AG04449 (cell line): ENCODE measurements at regions not wholly inside any gene's neighbourhood (a gene's known extent, or its start where the extent isn't known, plus 50 kb on each side); places are given as distances from the start of the nearest gene placed in this dataset.

Source experiments
- CTCF ChIA-PET: fragments of 350-600 bp; formaldehyde crosslinking; extraction: SDS; loops from one replicate; lab custom pipeline; 2021; ENCODE audit warnings: antibody characterized with exemption; lab: Yijun Ruan, JAX
- POLR2A ChIA-PET: fragments of 400-600, 350-600 bp; formaldehyde crosslinking; extraction: SDS; loops from one replicate; lab custom pipeline; 2020; ENCODE audit warnings: antibody characterized with exemption, inconsistent platforms; lab: Yijun Ruan, JAX
- DNase-seq: peaks from one replicate; pipeline ENCODE4 v3.0.0-alpha.2; 2010; ENCODE audit warnings: low read depth, low spot score
- H3K4me3 ChIP-seq: 2 replicates; pipeline ENCODE4 v1.5.1; 2011; ENCODE audit warnings: low read depth, mild to moderate bottlenecking, control low read depth, low read length
- TF ChIP-seq, protein P1 (sequence below): IDR thresholded peaks from one replicate; pipeline ENCODE4 v1.5.1; 2011; ENCODE audit warnings: mild to moderate bottlenecking, moderate library complexity, low read length, control low read depth, inconsistent platforms; ENCODE audit not compliant: insufficient read depth; ENCODE audit errors: missing control alignments

DNA sequence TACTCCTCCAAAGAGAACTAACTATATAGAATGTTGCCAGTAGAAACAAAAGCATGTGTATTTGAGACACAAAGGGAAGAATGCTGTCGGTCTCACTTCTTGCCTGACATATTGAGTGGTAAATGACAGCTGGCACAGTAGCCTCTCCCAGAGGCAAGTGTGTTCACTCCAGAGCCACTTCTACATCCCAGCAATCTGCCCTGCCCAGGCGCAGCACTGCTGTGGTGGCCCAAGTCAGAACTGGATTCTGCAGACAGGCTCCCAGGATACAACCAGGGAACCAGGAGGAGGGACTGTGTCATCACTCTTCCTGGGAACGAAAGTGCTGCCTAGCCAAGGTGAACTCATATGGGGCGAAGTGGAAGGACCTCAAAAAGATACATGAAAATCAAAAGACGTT is 103.2 kb upstream of the ARMC2 start:
- TF ChIP-seq, protein P1, sequence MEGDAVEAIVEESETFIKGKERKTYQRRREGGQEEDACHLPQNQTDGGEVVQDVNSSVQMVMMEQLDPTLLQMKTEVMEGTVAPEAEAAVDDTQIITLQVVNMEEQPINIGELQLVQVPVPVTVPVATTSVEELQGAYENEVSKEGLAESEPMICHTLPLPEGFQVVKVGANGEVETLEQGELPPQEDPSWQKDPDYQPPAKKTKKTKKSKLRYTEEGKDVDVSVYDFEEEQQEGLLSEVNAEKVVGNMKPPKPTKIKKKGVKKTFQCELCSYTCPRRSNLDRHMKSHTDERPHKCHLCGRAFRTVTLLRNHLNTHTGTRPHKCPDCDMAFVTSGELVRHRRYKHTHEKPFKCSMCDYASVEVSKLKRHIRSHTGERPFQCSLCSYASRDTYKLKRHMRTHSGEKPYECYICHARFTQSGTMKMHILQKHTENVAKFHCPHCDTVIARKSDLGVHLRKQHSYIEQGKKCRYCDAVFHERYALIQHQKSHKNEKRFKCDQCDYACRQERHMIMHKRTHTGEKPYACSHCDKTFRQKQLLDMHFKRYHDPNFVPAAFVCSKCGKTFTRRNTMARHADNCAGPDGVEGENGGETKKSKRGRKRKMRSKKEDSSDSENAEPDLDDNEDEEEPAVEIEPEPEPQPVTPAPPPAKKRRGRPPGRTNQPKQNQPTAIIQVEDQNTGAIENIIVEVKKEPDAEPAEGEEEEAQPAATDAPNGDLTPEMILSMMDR, result no peak
- ChIA-PET CTCF (interaction anchor here (1.2 kb wide), 1 partner anchor 328 kb away, joined by 3 read pairs; no protein-coding TSS in a partner anchor), POLR2A (no interaction called here)
- H3K4me3 ChIP-seq, result no peak overlapping the region
- DNase-seq, result no peak

DNA sequence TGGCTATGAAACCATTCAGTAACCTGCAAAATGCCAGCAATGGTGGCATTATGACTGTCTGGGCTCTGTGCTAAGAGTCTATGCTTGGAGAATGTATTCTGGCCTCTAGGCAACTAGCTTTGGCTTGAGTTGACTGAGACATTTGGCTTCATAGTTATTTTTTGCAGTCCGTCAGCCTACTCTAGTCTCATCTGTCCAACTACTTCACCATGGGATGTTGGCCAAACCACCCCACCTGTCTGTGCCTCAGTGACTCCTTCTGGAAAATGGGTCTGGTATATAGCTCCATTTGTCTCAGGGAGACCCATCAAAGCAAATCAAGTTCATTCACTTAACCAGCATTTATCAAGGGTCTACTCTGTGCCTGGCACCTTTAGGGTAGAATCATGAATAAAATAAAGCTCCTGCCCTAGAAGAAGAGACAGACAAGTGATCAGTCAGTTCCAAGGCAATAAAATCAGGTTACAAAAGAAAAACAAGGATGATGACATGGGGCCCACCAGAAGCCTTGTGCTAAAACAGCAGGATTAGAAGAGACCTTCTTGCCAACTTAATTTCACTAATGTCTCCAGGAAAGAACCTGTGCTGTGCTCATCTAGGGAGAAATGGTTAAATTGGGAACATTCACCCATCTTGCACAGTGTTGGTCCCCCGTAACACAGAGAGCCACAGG is 102.4 kb upstream of the ARMC2 start:
- TF ChIP-seq, protein P1, result no peak
- DNase-seq, result no peak
- ChIA-PET POLR2A (no interaction called here), CTCF (interaction anchor here (0.5 kb wide), 1 partner anchor 216 kb away, joined by 3 read pairs; no protein-coding TSS in a partner anchor)
- no peak overlapping the region for H3K4me3 ChIP-seq

DNA sequence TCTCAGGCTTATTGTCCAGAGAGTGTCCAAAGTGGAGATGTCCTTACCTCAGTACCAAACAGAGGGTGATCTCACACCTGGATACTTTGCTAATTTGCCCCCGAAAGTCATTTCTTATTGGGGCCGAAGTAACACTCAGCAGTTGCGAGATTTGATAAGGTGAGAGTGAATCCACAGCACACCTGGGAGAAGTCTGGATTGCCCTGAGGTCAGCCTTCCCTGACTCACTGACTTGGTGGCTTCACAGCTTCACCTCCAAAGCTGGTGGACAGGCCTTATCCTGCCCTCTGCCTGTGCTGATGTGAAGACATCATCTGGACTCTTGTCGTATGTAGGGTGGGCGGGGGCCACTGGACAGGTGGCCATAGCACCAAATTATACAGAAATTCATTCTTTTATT is 101.9 kb upstream of the ARMC2 start:
- POLR2A ChIA-PET, result no interaction called here
- TF ChIP-seq, protein P1, result no peak
- CTCF ChIA-PET, result no interaction called here
- DNase-seq, result no peak
- H3K4me3 ChIP-seq, result no peak overlapping the region

DNA sequence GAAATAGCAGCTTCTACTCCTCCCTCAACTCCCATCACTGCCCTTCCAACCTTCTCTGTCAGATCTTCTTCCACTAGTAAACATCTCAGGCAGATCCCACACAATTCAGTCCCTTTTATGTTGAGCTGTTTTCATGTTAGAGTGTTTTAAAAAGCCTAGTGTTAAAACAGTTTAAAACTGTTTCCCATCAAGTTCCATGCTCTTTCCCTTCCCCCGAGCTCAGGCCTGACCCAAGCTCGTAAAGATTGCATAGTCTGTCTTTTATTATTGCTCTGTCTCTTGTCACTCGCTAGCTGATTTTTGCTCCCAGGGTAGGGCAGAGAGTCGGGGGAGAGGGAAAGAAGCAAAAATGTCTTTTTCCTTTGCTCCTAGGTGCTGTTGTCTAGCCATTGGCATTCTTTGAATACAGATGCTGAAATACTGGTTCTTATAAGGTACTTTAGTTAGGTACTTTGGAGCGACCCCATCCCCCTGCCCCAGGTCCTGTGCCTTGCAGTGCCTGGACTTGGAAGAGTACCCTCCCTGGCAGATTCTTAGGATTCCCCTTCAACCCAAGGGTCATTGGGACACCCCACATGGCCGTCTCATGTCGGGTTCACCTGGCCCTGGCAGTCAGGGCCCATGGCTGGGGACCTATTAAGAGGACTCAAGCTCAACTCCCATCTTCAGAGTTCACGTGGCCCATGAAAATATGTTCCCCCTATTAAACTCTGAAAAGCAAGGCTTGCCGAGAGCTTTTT is 101.2 kb upstream of the ARMC2 start:
- DNase-seq, result no peak
- no peak overlapping the region for H3K4me3 ChIP-seq
- CTCF ChIA-PET, result no interaction called here
- POLR2A ChIA-PET, result no interaction called here
- TF ChIP-seq, protein P1, result no peak

DNA sequence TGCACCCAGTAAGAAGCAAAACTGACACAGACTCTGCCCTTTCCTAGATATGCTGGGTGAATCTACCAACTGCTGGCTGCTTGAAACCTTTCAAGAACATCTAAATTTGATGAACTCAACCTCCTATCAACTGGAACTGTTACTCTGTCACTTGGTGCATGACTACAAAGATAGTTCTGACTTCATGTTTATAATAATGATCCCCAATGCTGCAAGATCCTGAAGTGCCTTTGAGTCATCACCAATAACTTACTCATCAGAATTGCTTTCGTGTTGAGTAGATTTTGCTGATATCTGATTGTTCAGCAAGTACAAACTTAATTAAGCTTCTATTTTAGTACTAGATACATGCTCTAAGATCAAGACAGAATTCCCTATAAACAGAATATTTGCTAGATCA is 100.2 kb upstream of the ARMC2 start:
- ChIA-PET POLR2A (no interaction called here), CTCF (no interaction called here)
- TF ChIP-seq, protein P1, result no peak
- DNase-seq, result no peak
- H3K4me3 ChIP-seq, result no peak overlapping the region

DNA sequence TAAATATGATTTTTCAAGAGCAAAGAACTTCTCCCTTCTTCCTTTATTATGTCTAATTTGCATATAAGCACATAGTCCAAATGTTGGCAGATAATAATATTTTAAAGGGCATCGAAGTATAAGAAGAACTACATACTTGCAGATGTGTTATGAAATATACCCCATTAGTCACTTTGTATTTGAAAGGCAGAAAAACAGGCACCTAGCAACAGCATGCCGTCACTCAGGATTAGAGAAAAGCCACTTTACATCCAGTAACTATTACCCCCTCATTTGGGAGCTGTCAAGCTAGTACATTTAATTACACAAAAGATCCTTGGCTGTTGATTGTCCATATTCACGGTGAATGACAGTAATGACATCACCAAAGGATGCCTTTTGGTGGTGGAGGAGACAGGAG is 99.3 kb upstream of the ARMC2 start:
- TF ChIP-seq, protein P1, result no peak
- DNase-seq, result no peak
- POLR2A ChIA-PET, result no interaction called here
- H3K4me3 ChIP-seq, result no peak overlapping the region
- CTCF ChIA-PET, result no interaction called here
